ENCODE measurements at regions not wholly inside any gene's neighbourhood (a gene's known extent, or its start where the extent isn't known, plus 50 kb on each side); places are given as distances from the start of the nearest gene placed in this dataset.
"Not testable (repeated sequence)": the region's sequence is repeated elsewhere in the genome, so short reads cannot be mapped to it uniquely, and the experiment has no call there.

DNA sequence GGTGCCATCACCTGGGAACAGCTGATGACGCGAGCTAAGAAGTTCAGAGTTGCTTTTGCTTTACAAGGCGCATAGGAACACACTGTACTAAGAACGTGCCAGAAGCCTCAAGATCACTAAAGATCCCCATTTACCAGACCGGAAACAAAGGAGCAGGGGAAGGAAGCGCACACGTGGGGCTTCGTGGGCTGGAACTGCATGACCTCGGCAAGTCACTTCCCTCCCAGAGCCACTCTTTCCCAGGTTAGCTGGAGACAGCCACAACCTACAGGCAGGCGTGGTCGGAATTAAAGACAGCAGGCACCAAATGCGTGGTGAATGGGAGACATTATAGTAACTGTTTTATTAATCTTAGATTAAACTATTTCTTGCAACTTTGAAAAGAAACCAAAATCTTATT is 154.9 kb upstream of the IQSEC1 start:
- not testable (repeated sequence) for TF ChIP-seq POLR2A, CTCF (IDR thresholded peaks at IDR 0.05)

Measured in right lobe of liver (tissue), 4 donors.